Body of pancreas (tissue), 4 donors: ENCODE measurements at regions not wholly inside any gene's neighbourhood (a gene's known extent, or its start where the extent isn't known, plus 50 kb on each side); places are given as distances from the start of the nearest gene placed in this dataset.
A peak's percentile ranks its signal among the peaks of the same experiment; 100 is the strongest.

ENCODE experiments used
- ATAC-seq: fragments of 150-250 bp; one replicate; pipeline ENCODE4 v1.9.1; 2016
- DNase-seq, 4 donors: peaks; one replicate each; pipeline ENCODE4 v3.0.0-alpha.2; 2019
- H3K27ac ChIP-seq, 4 donors: fragments of 200-600 bp; sonication (generic); 1 replicate in 3 of 4; 2 replicates in 1 of 4; pipeline versions ENCODE4 v1.5.1 to v1.6.1; 2016 to 2019; ENCODE audit warnings: mild to moderate bottlenecking in 1 of 4, mixed read lengths in 1 of 4, moderate library complexity in 1 of 4
- H3K27me3 ChIP-seq, 2 donors: fragments of 200-600 bp; sonication (generic); one replicate each; pipeline ENCODE4 v1.6.0; 2016; ENCODE audit warnings: mild to moderate bottlenecking in 1 of 2
- H3K36me3 ChIP-seq, 2 donors: fragments of 200-600 bp; sonication (generic); replicated peaks in 1 of 2; 2 replicates each; pipeline ENCODE4 v1.5.1; 2016; ENCODE audit warnings: low read depth in 2 of 2; ENCODE audit not compliant: insufficient read depth in 1 of 2
- H3K4me1 ChIP-seq: fragments of 200-600 bp; sonication (generic); one replicate; pipeline ENCODE4 v1.6.0; 2016
- H3K4me3 ChIP-seq, 2 donors: fragments of 200-600 bp; sonication (generic); 1 replicate in 1 of 2; 2 replicates in 1 of 2; pipeline ENCODE4 v1.5.1; 2016 to 2019
- H3K9me3 ChIP-seq, 3 donors: fragments of 200-600 bp; sonication (generic); 1 replicate in 2 of 3; 2 replicates in 1 of 3; pipeline ENCODE4 v1.5.1; 2016
- POLR2A ChIP-seq, 3 donors: fragments of 450-650 bp; IDR thresholded peaks; one replicate each; pipeline ENCODE4 v1.6.1; 2016; ENCODE audit warnings: antibody characterized with exemption in 3 of 3, mild to moderate bottlenecking in 2 of 3
- WGBS, 2 donors: methylation state at CpG; one replicate each; pipeline ENCODE4 v1.1.5; 2017; 5-methylcytosine and 5-hydroxymethylcytosine counted together
- intact Hi-C: fragments of 100-400 bp; cut with DNase I; formaldehyde crosslinking; loops from one replicate; pipeline ENCODE4 v1.15.1; 2023
- TF ChIP-seq, protein P1 (sequence below), 7 experiments: fragments of 450-650 bp in 4 of 7; fragments of 200-600 bp in 3 of 7; sonication (generic) in 3 of 7; IDR thresholded peaks; one replicate each; pipeline ENCODE4 v1.5.1; 2016 to 2019; ENCODE audit warnings: antibody characterized with exemption in 7 of 7

DNA sequence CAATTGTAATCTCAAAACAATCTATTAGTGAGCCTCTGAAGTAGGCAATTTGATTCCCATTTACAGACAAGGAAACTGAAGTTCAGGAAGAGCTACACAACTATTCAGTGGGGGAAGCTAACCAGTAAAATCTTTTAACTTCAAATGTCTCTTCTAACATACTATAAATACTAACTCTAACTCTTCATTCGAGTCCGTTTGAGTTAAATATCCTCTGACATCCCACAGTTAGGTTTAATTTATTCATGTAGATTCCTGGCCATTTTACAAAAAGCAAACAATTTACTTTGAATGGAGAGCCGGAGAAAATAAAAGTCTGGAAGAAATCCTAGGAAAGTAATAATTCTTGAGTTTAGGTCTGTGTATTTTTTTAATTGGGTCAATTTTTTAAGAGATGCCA, 64.7 kb downstream of the HYCC1 start:
- intact Hi-C loops, result no loop called here

DNA sequence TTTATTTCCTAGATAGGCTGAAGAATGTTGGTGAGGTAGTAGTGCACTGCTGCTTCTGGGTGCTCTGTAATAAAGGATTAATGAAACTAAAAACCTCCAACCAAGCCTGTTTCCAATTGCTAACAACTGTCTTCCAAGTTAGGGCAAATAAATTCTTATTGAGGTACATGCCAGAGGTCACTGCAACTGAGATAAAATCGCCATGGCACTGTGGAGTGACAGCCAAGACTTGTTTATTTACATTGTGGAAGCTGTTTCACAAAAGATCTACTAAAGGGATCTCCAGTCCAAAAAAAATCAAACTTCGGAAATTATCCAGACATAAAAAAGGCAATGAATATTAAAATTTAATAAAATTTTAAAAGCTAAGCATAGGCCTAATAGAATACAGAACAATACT, 65.2 kb downstream of the HYCC1 start:
- Histone ChIP-seq H3K36me3 (no peaks in the 10 kb centered on the region), H3K27ac (no peak overlapping the region), H3K27me3 (no peaks in the 10 kb centered on the region), H3K4me1 (peaks cover 9% of the 10 kb centered on the region), H3K9me3 (no peaks in the 10 kb centered on the region), H3K4me3 (no peak overlapping the region)
- intact Hi-C loops, result no loop called here
- TF ChIP-seq POLR2A (IDR thresholded peaks at IDR 0.05), result no peak
- DNase-seq (peak in 2 of 4 donors; percentile 7 to 8), ATAC-seq (no peak)
- 19 to 23% methylated on average over 2 of the region's 2 CpGs for WGBS, 2 donors

More for the DNA sequence above, 64.7 kb downstream of the HYCC1 start:
- H3K27me3 ChIP-seq, result no peaks in the 10 kb centered on the region
- no peaks in the 10 kb centered on the region for H3K36me3 ChIP-seq
- peaks cover 9% of the 10 kb centered on the region for H3K4me1 ChIP-seq
- DNase-seq, result no peak
- H3K9me3 ChIP-seq, result no peaks in the 10 kb centered on the region
- WGBS, 2 donors, result 41 to 67% methylated on average over 3 of the region's 3 CpGs
- no peak overlapping the region for H3K27ac ChIP-seq
- no peak for ATAC-seq
- no peak for TF ChIP-seq POLR2A (IDR thresholded peaks at IDR 0.05)
- TF ChIP-seq, protein P1, sequence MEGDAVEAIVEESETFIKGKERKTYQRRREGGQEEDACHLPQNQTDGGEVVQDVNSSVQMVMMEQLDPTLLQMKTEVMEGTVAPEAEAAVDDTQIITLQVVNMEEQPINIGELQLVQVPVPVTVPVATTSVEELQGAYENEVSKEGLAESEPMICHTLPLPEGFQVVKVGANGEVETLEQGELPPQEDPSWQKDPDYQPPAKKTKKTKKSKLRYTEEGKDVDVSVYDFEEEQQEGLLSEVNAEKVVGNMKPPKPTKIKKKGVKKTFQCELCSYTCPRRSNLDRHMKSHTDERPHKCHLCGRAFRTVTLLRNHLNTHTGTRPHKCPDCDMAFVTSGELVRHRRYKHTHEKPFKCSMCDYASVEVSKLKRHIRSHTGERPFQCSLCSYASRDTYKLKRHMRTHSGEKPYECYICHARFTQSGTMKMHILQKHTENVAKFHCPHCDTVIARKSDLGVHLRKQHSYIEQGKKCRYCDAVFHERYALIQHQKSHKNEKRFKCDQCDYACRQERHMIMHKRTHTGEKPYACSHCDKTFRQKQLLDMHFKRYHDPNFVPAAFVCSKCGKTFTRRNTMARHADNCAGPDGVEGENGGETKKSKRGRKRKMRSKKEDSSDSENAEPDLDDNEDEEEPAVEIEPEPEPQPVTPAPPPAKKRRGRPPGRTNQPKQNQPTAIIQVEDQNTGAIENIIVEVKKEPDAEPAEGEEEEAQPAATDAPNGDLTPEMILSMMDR (IDR thresholded peaks at IDR 0.05), result no peak
- H3K4me3 ChIP-seq, result no peak overlapping the region

DNA sequence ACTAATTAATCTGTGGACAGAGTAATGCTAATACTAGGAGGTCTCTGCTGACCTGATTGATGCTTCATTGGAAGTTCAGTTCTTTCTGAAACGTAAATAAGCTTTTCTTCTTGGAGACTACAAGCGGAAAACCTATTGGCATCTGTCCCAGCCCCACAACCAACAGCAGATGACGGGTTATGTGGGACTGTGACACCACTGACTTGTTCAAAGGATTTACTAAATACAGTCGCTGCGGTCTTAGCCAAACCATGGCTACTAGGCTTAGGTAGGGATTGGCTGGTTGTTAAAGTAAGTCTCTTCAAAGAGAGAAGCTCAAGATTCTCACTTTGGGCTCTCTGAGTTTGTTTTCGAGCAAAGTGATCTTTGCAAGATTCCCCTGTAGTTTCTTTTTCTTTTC, 68.3 kb downstream of the HYCC1 start:
- Histone ChIP-seq H3K4me1 (peaks cover 9% of the 10 kb centered on the region), H3K9me3 (no peaks in the 10 kb centered on the region), H3K4me3 (no peak overlapping the region), H3K27ac (no peak overlapping the region), H3K36me3 (no peaks in the 10 kb centered on the region), H3K27me3 (no peaks in the 10 kb centered on the region)
- 80 to 81% methylated on average over 6 of the region's 6 CpGs for WGBS, 2 donors
- DNase-seq, result no peak
- no peak for ATAC-seq
- intact Hi-C loops, result no loop called here
- TF ChIP-seq POLR2A (IDR thresholded peaks at IDR 0.05), result no peak
- TF ChIP-seq, protein P1 (IDR thresholded peaks at IDR 0.05), result no peak

DNA sequence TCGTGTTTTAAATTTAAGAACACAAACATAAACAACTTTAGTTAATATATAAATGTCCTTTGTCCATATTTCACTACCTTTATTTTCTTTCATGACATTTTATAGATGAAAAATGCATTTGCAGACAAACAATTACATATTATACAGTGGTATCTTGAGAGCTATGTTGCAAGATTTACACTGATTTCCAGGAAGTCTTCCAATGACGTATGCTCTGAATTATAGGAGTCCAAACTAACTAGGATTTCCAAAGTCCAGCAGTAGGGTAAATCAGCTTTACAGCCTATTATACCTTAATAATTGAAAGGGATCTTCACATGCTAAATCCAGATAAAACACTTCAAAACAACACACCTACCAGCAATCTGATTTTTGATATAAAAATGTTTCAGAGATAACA, 69.4 kb downstream of the HYCC1 start:
- Histone ChIP-seq H3K36me3 (no peaks in the 10 kb centered on the region), H3K9me3 (no peaks in the 10 kb centered on the region), H3K27me3 (no peaks in the 10 kb centered on the region), H3K27ac (no peak overlapping the region), H3K4me1 (peaks cover 9% of the 10 kb centered on the region), H3K4me3 (no peak overlapping the region)
- no peak for TF ChIP-seq POLR2A (IDR thresholded peaks at IDR 0.05)
- no peak for DNase-seq
- WGBS, 2 donors, result 81 to 83% methylated on average over 2 of the region's 2 CpGs
- ATAC-seq, result no peak
- intact Hi-C loops, result no loop called here

DNA sequence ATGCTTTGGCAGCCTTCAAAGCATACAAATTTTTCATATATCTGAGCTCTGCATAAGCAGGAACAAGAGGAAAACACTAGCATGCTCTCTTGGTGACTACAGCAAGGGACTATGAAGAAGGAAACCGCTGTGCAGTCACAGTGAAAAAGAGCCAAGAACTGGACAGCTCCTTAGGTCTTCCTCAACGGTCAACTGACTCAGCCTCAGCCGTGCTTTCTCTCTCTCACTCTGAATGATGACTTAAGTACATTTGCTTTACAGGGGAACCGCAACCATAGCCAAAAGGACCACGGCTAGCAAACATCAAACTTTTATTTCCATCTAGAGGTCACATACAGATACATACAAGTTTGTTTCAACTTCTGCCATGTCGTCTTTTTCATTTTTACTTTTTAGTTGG, 69.9 kb downstream of the HYCC1 start:
- DNase-seq (no peak), ATAC-seq (no peak)
- WGBS, 2 donors, result 84 to 94% methylated on average over 6 of the region's 6 CpGs
- Histone ChIP-seq H3K4me3 (no peak overlapping the region), H3K4me1 (peaks cover 7% of the 10 kb centered on the region), H3K9me3 (no peaks in the 10 kb centered on the region), H3K27me3 (no peaks in the 10 kb centered on the region), H3K27ac (no peak overlapping the region), H3K36me3 (no peaks in the 10 kb centered on the region)
- TF ChIP-seq, protein P1 (IDR thresholded peaks at IDR 0.05), result no peak
- no peak for TF ChIP-seq POLR2A (IDR thresholded peaks at IDR 0.05)
- intact Hi-C loops, result no loop called here

DNA sequence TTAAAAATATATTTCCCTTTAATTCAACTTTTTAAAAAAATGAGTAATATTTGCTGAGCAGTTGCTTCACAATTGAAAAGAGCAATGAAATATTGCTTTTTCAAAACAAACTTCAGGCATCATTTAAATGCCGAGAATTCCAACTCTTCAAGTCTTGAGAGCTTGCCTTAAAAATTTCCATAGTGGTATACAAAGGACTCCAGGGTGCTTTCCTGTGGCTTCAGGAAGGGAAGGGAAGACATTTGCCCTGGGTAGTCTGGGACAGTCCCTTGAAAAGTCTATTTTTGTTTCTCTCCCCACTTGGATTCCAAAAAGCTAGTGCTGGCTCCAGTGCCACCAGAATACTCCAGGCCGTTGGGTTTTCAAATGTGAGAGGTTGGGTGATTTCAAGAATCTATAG, 71.7 kb downstream of the HYCC1 start:
- Histone ChIP-seq H3K36me3 (no peaks in the 10 kb centered on the region), H3K27me3 (no peaks in the 10 kb centered on the region), H3K4me3 (no peak overlapping the region), H3K4me1 (no peaks in the 10 kb centered on the region), H3K27ac (no peak overlapping the region), H3K9me3 (no peaks in the 10 kb centered on the region)
- ATAC-seq, result no peak
- DNase-seq, result no peak
- no peak for TF ChIP-seq POLR2A (IDR thresholded peaks at IDR 0.05)
- TF ChIP-seq, protein P1 (IDR thresholded peaks at IDR 0.05), result no peak
- intact Hi-C loops, result no loop called here
- WGBS, 2 donors, result 68 to 87% methylated on average over 2 of the region's 2 CpGs
